ENCODE measurements at regions not wholly inside any gene's neighbourhood (a gene's known extent, or its start where the extent isn't known, plus 50 kb on each side); places are given as distances from the start of the nearest gene placed in this dataset.
"Not testable (repeated sequence)": the region's sequence is repeated elsewhere in the genome, so short reads cannot be mapped to it uniquely, and the experiment has no call there.

DNA sequence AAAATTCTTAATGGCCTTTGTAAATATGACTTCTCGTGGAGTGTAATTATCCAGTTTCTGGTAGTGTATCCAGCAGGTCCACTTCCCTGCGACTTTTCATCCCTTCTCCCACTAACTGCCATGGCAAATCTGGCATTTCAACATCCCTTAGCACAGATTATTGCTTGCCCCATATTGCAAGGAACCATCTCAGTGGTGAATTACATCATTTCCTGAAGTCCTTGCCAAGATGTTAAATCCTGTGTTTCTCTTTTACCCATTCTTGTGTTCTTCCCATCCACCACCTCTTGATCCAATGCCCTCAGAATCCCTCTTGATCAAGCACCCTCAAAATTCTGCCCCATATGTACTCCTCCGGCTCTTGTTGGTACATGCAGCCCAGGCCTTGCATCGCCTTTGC is 88.1 kb upstream of the ZNF81 start:
- no peak overlapping the region for H3K27ac ChIP-seq
- TF ChIP-seq, protein P1, sequence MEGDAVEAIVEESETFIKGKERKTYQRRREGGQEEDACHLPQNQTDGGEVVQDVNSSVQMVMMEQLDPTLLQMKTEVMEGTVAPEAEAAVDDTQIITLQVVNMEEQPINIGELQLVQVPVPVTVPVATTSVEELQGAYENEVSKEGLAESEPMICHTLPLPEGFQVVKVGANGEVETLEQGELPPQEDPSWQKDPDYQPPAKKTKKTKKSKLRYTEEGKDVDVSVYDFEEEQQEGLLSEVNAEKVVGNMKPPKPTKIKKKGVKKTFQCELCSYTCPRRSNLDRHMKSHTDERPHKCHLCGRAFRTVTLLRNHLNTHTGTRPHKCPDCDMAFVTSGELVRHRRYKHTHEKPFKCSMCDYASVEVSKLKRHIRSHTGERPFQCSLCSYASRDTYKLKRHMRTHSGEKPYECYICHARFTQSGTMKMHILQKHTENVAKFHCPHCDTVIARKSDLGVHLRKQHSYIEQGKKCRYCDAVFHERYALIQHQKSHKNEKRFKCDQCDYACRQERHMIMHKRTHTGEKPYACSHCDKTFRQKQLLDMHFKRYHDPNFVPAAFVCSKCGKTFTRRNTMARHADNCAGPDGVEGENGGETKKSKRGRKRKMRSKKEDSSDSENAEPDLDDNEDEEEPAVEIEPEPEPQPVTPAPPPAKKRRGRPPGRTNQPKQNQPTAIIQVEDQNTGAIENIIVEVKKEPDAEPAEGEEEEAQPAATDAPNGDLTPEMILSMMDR (conservative IDR thresholded peaks at IDR 0.05; ENCODE audit: low read depth) = no peak
- POLR2A ChIA-PET (ENCODE audit: low non-redundant PET) = no interaction called here
- CTCF ChIA-PET = no interaction called here
- no peak for DNase-seq (ENCODE audit: low spot score)

DNA sequence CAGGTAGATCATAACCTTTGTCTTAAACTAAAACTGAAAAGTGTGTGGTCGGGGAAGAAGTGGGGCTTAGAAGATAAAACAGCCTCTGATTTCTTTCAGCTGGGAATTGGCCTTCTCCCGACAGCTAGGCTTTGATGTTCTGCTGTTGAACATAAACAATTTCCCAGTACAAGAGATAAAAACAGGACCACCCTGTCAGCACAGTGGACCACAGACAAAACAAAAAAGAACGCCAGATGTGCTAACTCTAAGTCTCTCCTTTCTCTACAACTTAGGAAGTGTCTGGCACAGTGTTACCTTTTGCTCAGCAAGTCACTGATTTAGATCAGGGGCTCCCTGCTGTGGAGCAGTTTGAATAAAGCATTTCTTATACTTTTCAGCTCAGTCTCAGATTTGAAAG is 87.5 kb upstream of the UXT start:
- TF ChIP-seq, protein P1 (conservative IDR thresholded peaks at IDR 0.05; ENCODE audit: low read depth) = no peak
- no peak overlapping the region for H3K27ac ChIP-seq
- no peak for DNase-seq (ENCODE audit: low spot score)
- CTCF ChIA-PET = no interaction called here
- POLR2A ChIA-PET (ENCODE audit: low non-redundant PET) = no interaction called here

DNA sequence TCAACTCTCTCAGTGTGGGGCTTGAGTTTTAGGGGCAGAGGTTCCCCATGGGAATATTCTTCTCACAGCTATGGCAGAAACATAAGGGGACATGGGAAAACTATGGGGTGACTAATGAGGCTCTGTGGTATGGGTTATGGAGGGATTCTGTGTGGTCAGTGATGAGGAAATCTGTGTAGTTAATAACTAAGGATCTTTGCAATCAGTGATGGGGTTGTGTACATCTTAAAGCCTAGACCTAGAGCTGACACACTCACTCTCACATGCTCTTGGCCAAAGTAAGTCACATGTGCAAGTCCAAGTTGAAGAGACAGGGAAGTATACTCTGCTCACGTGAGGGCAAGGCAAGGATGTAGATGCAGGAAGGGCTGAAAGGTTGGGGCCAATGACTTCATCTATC is 86.4 kb upstream of the UXT start:
- TF ChIP-seq, protein P1 (conservative IDR thresholded peaks at IDR 0.05; ENCODE audit: low read depth) = no peak
- H3K27ac ChIP-seq = no peak overlapping the region
- ChIA-PET CTCF (no interaction called here), POLR2A (ENCODE audit: low non-redundant PET) (no interaction called here)
- DNase-seq (ENCODE audit: low spot score) = no peak

DNA sequence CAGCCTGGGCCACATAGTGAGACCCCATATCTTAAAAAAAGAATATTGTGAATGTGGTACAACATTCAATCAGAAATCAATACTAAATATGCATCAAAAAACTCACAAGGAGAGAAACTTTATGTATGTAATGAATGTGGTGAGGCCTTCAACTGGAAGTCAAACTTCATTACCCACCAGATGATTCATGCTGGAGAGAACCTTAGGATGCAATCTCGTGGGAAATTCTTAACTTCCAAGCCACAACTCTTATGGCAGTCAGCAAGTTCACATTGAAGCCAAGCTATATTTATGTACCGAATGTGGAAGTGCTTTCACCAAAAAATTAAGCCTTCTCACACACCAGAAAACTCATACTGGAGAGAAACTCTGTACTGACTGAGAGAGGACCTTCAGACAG is 84.5 kb upstream of the UXT start:
- ChIA-PET POLR2A (ENCODE audit: low non-redundant PET) (no interaction called here), CTCF (no interaction called here)
- DNase-seq (ENCODE audit: low spot score) = no peak
- H3K27ac ChIP-seq = no peak overlapping the region
- TF ChIP-seq, protein P1 (conservative IDR thresholded peaks at IDR 0.05; ENCODE audit: low read depth) = no peak

DNA sequence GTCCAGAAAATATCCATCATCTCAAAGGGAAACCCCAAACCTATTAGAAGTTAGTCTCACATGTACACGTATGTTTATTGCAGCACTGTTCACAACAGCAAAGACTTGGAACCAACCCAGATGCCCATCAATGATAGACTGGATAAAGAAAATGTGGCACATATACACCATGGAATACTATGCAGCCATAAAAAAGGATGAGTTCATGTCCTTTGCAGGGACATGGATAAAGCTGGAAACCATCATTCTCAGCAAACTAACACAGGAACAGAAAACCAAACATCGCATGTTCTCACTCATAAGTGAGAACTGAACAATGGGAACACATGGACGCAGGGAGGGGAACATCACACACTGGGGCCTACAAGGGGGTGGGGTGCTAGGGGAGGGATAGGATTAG is 79.9 kb upstream of the UXT start:
- CTCF ChIA-PET; POLR2A ChIA-PET (ENCODE audit: low non-redundant PET): not testable (repeated sequence)

DNA sequence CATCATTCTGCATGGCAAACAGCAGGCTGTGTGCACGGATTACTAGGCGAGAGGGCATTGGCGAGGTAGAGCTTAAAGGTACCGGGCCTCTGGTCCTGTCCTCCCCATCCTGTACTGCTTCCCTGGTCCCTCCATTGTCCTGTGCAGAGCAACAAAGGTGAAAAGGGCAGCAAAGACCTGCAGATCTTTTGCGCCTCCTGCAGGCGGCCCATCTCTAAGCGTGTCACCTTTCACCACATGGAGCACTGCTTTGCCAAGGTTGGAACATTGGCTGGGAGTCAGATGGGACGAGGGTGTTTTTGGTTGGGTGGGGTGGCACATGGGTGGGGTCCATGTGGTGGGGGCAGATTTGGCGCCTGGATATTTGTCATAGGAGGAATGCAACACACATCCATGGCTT is 64.7 kb upstream of the UXT start:
- TF ChIP-seq, protein P1 (conservative IDR thresholded peaks at IDR 0.05; ENCODE audit: low read depth) = no peak
- DNase-seq (ENCODE audit: low spot score) = no peak
- H3K27ac ChIP-seq = no peak overlapping the region
- ChIA-PET CTCF (no interaction called here), POLR2A (ENCODE audit: low non-redundant PET) (no interaction called here)

More for the DNA sequence above, 79.9 kb upstream of the UXT start:
- DNase-seq (ENCODE audit: low spot score); H3K27ac ChIP-seq: not testable (repeated sequence)

DNA sequence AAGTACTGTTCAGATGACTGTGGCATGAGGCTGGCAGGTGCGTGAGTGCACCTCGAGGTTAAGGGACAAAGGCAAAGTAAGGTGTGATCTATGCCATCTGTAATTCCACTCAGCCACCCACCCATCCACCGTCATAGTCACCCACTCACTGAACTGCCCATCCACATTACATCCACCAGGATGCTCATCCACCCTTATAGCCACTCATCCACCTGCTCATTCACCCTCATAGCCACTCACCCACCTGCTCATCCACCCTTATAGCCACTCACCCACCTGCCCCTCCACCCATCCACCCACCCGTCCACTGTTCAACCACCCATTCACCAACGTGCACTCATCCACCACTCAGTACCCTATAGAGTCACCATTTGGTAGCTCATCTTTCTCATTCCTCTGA is 64.1 kb upstream of the UXT start:
- ChIA-PET POLR2A (ENCODE audit: low non-redundant PET) (no interaction called here), CTCF (no interaction called here)
- TF ChIP-seq, protein P1 (conservative IDR thresholded peaks at IDR 0.05; ENCODE audit: low read depth) = no peak
- no peak for DNase-seq (ENCODE audit: low spot score)
- no peak overlapping the region for H3K27ac ChIP-seq

Data from RWPE1 (cell line).